Activated naive CD8-positive, alpha-beta T cell treated with anti-CD3 and anti-CD28 coated beads for 36 hours (primary cell): ENCODE measurements at regions not wholly inside any gene's neighbourhood (a gene's known extent, or its start where the extent isn't known, plus 50 kb on each side); places are given as distances from the start of the nearest gene placed in this dataset.
"Not testable (repeated sequence)": the region's sequence is repeated elsewhere in the genome, so short reads cannot be mapped to it uniquely, and the experiment has no call there.

ENCODE experiments used
- DNase-seq: peaks from one replicate; pipeline ENCODE4 v3.0.0; 2021
- H3K27ac Mint-ChIP-seq: one replicate; pipeline ENCODE4 v1.8.0; 2022; ENCODE audit warnings: mild to moderate bottlenecking, moderate library complexity, mixed read lengths
- H3K27me3 Mint-ChIP-seq: one replicate; pipeline ENCODE4 v1.8.0; 2022; ENCODE audit warnings: mild to moderate bottlenecking, mixed read lengths
- H3K36me3 Mint-ChIP-seq: one replicate; pipeline ENCODE4 v1.8.0; 2021; ENCODE audit warnings: mild to moderate bottlenecking, mixed read lengths
- H3K4me1 Mint-ChIP-seq: one replicate; pipeline ENCODE4 v1.8.0; 2021; ENCODE audit warnings: mixed read lengths
- H3K4me3 Mint-ChIP-seq: one replicate; pipeline ENCODE4 v1.8.0; 2022; ENCODE audit warnings: mild to moderate bottlenecking, moderate library complexity, mixed read lengths
- H3K9me3 Mint-ChIP-seq: one replicate; pipeline ENCODE4 v1.8.0; 2022; ENCODE audit warnings: mixed read lengths

DNA sequence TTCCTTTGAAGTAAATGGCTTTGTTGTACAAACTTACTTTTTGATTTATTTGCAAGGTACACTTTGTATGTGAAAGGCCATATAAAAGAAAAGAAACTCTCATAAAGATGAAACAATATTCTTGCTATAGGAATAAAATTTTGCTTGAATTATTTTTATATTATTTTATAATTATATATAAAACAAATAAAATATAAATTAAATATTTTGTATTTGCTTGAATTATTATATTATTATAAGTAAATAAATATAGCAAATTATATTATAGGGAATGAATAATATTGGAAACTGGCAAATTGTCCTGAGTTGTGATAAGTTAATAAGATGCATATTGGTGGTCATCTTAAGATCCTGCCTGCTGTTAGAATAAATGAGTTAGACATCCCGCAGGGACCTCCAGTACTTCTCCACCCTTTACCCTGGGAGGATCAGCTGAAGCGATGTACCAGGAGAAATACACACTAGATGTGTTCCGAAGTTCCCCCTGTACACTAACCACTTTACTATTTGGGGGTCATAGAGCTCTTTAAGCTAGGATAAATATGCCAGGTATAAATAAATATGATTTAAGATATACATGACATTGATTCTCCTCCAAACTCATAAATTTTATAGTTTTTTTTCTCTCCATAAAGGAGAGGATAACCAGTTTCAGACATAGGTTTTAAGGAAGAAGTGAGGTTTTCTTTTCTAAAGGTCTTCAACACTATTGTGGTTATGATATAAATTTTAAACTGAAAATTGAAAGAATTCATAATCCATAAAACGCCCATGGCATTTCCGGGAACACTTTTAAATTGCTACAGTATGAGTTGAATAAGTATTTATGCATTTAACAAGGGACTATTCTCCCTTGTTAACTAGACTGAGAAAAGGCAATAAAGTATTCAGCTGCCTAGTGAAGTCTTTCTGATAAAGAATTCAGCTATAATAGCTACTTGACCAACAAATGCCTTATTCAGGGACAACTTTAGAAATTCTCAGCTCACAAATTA, 486.3 kb upstream of the MARCKS start:
- Mint-ChIP-seq H3K27me3 (peaks cover 4% of the 10 kb centered on the region), H3K36me3 (no peaks in the 10 kb centered on the region), H3K27ac (no peak overlapping the region), H3K4me3 (no peak overlapping the region), H3K9me3 (no peaks in the 10 kb centered on the region), H3K4me1 (no peaks in the 10 kb centered on the region)
- no peak for DNase-seq

DNA sequence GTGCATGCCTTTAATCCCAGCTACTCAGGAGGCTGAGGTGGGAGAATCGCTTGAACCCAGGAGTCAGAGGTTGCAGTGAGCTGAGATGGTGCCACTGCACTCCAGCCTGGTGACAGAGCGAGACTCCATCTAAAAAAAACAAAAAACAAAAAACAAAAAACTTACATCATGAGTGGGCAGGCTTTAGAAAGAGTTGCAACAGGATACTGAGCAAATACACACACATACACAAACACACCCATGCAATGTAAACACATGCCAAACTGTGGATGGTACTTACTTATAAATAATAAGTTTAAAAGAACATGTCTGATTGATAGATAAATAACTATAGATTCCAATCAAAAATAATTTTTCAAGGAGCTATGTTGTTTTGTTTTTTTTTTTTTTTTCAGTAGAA, 481.7 kb upstream of the MARCKS start:
- H3K27ac Mint-ChIP-seq, H3K4me3 Mint-ChIP-seq, H3K36me3 Mint-ChIP-seq, H3K27me3 Mint-ChIP-seq, DNase-seq, H3K9me3 Mint-ChIP-seq, H3K4me1 Mint-ChIP-seq: not testable (repeated sequence)

DNA sequence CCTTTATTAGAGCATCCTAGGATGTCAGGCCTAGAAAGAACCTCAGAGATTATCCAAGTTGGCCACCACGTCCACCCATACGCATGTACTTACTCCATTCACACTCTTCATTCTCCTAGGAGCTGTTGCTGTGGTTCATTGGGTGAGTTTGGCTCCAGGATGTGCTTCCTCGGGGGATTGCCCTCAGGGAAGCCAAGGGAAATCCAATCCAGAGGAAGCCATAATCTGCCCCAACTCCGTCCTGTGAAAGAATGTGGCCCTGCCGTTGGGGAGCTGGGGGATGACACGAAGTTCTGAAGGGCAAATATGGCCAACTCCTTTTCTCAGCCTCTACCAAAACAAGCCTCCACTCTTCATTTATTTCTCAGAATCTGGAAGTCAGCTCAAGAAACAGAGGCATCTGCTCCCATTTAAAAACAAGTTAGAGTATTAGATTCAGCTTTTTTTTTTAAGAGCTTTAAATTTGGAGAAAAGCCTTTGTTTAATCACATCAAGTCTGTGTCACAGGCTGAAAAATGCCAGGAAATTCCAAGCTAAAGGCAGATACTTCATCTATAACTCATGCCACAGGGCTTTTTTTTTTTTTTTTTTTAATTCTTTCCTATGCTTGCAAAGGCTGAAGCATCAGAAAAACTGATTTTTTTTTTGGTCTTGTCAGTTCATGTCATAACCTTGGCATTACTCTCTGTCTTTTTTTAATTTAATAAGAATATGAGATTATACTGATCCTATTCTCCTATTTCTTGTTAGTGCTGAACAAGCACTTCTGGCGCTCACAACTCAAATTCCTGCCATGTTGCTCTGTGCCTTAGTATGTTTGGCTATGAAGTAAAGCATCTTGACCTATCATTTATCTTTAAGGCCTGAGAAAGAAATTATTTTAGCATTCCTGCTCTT, 480.9 kb upstream of the MARCKS start:
- no peak for DNase-seq
- Mint-ChIP-seq H3K36me3 (no peaks in the 10 kb centered on the region), H3K27me3 (peaks cover 4% of the 10 kb centered on the region), H3K9me3 (no peaks in the 10 kb centered on the region), H3K4me3 (no peak overlapping the region), H3K27ac (no peak overlapping the region), H3K4me1 (no peaks in the 10 kb centered on the region)

DNA sequence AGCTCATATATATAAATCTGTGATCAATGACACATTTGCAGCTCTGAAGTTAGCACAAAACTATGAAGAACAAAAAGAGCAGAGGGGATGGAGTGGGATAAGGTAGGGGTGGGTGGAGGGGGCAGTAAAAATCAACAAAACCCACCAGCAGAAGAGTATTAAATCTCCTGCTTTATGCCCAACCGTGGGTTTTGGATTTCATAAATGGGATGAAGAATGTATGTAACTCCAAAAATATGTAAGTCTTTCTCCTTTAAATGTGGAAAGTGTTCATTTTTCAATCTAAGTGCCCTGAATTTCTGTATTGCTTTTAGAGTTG, 480.3 kb upstream of the MARCKS start:
- no peaks in the 10 kb centered on the region for H3K36me3 Mint-ChIP-seq
- no peak overlapping the region for H3K27ac Mint-ChIP-seq
- no peak overlapping the region for H3K4me3 Mint-ChIP-seq
- H3K9me3 Mint-ChIP-seq: no peaks in the 10 kb centered on the region
- no peak for DNase-seq
- H3K4me1 Mint-ChIP-seq: no peaks in the 10 kb centered on the region
- H3K27me3 Mint-ChIP-seq: peaks cover 4% of the 10 kb centered on the region

DNA sequence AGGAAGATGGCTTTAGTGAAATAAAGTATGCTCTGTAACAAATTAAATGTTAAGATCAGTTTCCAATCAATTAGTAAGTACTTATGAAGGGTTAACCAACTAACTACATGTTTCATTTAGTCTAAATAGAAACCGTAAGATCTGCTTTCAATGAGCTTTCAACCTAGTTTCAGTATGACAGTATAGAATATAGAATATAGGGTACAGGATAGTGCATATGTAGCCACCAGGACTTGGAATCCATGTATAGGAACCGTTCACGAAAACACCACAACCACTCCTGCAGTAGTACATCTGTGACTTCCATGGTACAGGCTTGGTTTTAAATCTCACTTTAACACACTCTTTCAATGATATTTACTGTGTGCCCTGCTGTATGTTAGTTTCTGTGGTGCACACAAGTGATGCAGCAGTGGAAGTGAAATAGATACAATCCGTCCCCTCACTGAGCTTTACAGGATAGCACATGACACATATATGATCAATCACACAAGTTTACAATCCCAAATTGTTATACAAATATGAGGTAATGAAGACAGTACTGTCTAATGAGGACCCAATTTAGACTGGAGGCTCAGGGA, 479.7 kb upstream of the MARCKS start:
- Mint-ChIP-seq H3K9me3 (no peaks in the 10 kb centered on the region), H3K27ac (no peak overlapping the region), H3K4me1 (no peaks in the 10 kb centered on the region), H3K27me3 (peaks cover 4% of the 10 kb centered on the region), H3K4me3 (no peak overlapping the region), H3K36me3 (no peaks in the 10 kb centered on the region)
- no peak for DNase-seq

DNA sequence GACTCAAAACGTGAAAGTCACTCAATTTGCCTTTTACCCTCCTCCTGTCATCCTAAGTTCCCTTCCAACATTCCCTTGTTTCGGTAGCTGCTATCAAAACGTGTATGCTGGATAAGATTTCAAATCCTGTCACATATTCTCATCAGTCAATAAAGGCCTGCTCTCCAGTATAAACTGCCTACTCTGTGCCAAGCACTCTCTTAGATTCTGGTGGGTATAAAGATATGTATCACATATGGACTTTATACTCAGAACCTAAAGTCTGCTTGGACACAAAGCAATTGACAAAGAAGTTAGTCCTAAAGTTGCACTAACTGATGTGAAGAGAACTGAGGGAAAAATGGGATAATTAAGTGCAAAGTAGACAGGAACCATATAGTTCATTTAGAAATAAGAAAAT, 476.6 kb upstream of the MARCKS start:
- no peak overlapping the region for H3K4me3 Mint-ChIP-seq

DNA sequence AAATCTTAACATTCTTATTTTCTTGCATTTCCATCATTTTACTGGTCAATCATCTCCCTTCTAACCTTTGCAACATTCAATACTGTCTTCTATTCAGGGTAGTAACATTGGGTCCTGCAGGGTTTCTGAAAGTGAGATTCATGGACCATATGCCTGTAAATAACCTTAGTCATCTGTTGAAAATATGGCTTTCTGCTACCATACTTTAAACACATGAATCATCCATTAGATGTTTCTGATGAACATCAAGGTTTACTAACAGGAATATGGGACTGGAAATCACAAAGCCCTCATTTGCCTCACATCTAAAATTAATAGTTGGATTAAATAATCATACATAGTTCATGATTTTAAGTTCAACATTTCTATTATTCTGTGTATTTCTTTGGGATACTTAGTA, 475.9 kb upstream of the MARCKS start:
- H3K4me3 Mint-ChIP-seq: no peak overlapping the region
- no peak for DNase-seq
- no peak overlapping the region for H3K27ac Mint-ChIP-seq
- H3K27me3 Mint-ChIP-seq: no peaks in the 10 kb centered on the region
- H3K4me1 Mint-ChIP-seq: no peaks in the 10 kb centered on the region
- H3K36me3 Mint-ChIP-seq: no peaks in the 10 kb centered on the region
- H3K9me3 Mint-ChIP-seq: no peaks in the 10 kb centered on the region

More for the DNA sequence above, 476.6 kb upstream of the MARCKS start:
- Mint-ChIP-seq H3K27ac (no peak overlapping the region), H3K9me3 (no peaks in the 10 kb centered on the region), H3K4me1 (no peaks in the 10 kb centered on the region), H3K27me3 (no peaks in the 10 kb centered on the region), H3K36me3 (no peaks in the 10 kb centered on the region)
- no peak for DNase-seq

DNA sequence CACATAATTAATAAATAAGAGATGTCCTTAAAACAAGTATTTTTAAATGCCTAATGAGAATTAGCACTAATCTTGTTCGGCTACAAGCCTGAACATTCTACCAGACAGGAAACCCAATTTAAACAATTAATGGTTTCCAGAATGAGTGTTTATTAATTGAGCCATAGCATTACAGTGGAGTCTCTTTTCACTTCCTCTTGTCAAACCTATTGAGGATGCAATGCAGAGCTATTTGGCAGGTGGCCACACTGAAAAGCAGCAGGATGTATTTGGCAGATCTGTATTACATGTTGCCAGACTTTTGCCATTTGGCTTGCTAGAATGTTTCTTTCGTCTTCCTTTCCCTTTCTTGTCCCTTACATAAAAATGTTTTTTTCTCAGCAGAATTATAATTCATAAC, 475.2 kb upstream of the MARCKS start:
- Mint-ChIP-seq H3K4me1 (no peaks in the 10 kb centered on the region), H3K9me3 (no peaks in the 10 kb centered on the region), H3K27ac (no peak overlapping the region), H3K27me3 (no peaks in the 10 kb centered on the region), H3K4me3 (no peak overlapping the region), H3K36me3 (no peaks in the 10 kb centered on the region)
- no peak for DNase-seq

DNA sequence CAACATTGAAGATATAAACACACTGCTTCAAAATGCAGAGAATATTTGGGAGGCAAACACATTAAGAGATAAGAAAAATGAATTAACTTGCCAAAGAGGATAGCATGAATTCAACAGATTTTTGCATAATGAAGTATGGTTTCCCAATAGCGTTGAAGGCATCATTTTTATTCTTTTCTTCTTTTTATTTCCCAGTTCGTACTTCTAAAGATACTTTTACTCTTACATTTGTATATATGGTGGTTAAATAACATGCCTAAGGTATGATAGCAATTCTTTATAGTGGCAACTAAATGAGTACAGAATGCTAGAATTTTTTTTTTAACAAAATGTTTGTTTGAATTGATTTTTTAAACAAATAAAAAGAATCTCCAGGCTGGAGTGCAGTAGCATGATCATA, 473.4 kb upstream of the MARCKS start:
- H3K9me3 Mint-ChIP-seq: no peaks in the 10 kb centered on the region
- no peaks in the 10 kb centered on the region for H3K27me3 Mint-ChIP-seq
- no peak overlapping the region for H3K4me3 Mint-ChIP-seq
- no peaks in the 10 kb centered on the region for H3K36me3 Mint-ChIP-seq
- H3K4me1 Mint-ChIP-seq: no peaks in the 10 kb centered on the region
- no peak overlapping the region for H3K27ac Mint-ChIP-seq
- no peak for DNase-seq

DNA sequence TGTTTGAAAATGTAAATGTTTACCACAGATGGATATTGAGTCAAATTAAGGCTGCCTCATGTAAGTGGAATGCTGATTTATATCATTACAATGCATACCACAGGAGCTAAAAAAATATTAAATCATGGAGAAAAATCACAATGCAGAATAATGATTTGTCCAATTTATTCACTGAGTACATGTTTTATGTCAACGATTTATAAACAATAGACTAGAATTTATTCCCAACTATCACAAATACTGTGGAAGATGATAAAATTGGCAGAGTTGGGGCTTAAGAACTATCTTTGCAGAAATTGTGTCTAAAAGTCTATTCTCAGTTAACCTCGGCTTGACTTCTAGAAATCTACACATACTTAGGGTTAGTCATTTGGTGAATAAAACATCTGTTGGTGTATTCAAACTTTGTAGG, 472.1 kb upstream of the MARCKS start:
- DNase-seq: no peak
- H3K27me3 Mint-ChIP-seq: no peaks in the 10 kb centered on the region
- H3K9me3 Mint-ChIP-seq: no peaks in the 10 kb centered on the region
- H3K4me3 Mint-ChIP-seq: no peak overlapping the region
- no peak overlapping the region for H3K27ac Mint-ChIP-seq
- no peaks in the 10 kb centered on the region for H3K36me3 Mint-ChIP-seq
- H3K4me1 Mint-ChIP-seq: no peaks in the 10 kb centered on the region

DNA sequence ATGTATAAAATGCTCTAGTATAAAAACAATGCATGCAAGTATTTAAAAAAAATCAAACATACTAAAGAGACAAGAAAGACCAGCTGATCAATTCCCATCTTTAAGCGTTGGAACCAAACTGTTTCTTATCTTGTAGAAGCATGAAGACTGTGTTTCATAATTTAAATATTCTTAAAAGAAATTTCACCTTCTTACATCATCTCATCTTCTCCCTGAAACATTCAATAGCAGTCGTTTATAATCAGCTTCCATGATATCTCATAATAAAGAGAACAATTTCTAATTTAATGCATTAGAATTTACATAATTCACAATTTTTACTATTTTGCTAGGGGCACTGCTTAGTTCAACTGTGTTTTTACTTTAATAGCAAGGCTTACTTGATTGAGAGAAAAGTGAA, 468.1 kb upstream of the MARCKS start:
- H3K4me3 Mint-ChIP-seq: no peak overlapping the region
- H3K9me3 Mint-ChIP-seq: no peaks in the 10 kb centered on the region
- no peak for DNase-seq
- no peaks in the 10 kb centered on the region for H3K36me3 Mint-ChIP-seq
- no peaks in the 10 kb centered on the region for H3K27me3 Mint-ChIP-seq
- H3K27ac Mint-ChIP-seq: no peak overlapping the region
- no peaks in the 10 kb centered on the region for H3K4me1 Mint-ChIP-seq

DNA sequence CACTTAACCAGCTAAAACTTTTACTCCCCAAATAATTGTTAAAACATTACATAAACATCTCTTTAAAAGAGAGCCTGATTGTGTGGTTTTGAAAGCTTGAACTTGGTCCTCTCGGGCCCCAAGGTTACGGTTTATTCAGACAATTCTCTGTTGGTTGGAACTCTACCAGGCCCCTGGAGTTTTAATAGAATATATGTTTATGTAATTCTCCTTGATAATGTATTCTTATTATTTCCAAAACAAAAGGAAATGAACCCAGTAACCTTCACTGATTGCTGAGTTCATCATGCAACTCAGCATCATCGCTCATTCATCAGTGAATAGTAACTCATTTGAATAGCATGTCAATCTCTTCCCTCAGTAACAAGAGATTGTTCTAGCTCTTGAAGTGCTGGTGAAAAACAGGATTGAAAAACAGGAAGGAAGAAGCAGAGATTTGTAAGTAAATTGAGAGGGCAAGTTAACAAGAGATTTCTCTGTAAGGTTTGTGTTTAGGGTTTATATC, 464.5 kb upstream of the MARCKS start:
- Mint-ChIP-seq H3K36me3 (no peaks in the 10 kb centered on the region), H3K4me3 (no peak overlapping the region), H3K27me3 (no peaks in the 10 kb centered on the region), H3K9me3 (no peaks in the 10 kb centered on the region), H3K27ac (no peak overlapping the region), H3K4me1 (no peaks in the 10 kb centered on the region)
- no peak for DNase-seq

DNA sequence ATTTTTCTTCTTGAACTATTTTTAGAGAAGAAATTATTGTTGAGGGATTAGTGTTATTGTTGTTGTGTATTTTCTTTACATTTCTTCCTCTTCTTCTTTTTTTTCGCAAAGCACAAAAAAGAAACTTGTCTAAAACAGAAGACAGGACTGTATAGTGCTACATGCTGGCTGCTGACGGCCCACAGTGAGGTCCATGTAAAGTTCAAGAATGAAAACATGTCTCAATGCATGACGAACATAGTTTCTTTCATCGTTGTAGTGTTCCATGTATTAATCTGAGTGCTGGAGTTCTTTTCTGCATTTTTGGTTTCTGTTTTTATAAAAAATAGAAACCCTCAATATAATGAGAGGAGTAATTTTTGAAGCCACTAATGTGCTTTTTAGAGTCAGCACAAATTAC, 462.9 kb upstream of the MARCKS start:
- H3K4me1 Mint-ChIP-seq: no peaks in the 10 kb centered on the region
- H3K27me3 Mint-ChIP-seq: no peaks in the 10 kb centered on the region
- no peaks in the 10 kb centered on the region for H3K9me3 Mint-ChIP-seq
- no peak overlapping the region for H3K27ac Mint-ChIP-seq
- no peak overlapping the region for H3K4me3 Mint-ChIP-seq
- no peaks in the 10 kb centered on the region for H3K36me3 Mint-ChIP-seq
- no peak for DNase-seq

DNA sequence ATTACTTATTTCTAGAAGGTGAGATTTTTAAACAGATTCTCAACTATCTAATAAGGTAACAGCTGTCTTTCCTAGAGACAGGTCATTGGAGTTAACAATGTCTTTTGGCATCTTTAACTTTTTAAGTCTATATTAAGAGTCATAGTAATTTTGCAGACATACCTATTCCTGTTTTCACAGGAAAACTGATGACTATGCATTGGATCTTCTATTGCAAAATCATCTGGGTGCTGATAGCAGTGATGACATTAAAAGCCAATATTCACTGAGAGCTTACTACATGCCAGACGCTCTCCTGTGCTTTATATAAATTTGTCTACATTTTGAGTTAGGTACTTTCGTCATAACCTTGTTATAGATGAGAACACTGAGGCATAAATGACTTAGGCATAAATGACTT, 462.4 kb upstream of the MARCKS start:
- Mint-ChIP-seq H3K27me3 (no peaks in the 10 kb centered on the region), H3K9me3 (no peaks in the 10 kb centered on the region), H3K4me1 (no peaks in the 10 kb centered on the region), H3K4me3 (no peak overlapping the region), H3K27ac (no peak overlapping the region), H3K36me3 (no peaks in the 10 kb centered on the region)
- no peak for DNase-seq

DNA sequence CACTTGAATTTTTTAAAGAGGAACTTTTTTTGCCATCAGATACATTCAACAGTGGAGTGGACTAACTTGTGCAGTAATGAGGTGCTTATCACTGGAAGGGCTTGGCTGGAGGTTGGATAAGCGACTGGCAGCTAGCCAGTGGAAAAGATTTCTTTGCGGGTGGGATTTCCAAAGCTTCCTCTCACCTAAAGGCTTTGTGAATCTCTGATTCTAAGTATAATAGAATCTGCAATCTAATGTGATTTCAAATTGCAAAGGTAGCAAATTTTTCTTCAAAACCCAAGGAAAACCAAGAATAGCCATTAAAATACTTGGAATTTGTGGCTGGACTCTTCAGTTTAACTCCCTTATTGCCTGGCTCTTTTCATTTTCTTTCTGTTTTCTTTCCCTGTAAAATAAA, 460.4 kb upstream of the MARCKS start:
- no peak overlapping the region for H3K27ac Mint-ChIP-seq
- no peaks in the 10 kb centered on the region for H3K4me1 Mint-ChIP-seq
- H3K27me3 Mint-ChIP-seq: no peaks in the 10 kb centered on the region
- H3K4me3 Mint-ChIP-seq: no peak overlapping the region
- no peaks in the 10 kb centered on the region for H3K9me3 Mint-ChIP-seq
- no peaks in the 10 kb centered on the region for H3K36me3 Mint-ChIP-seq
- no peak for DNase-seq
